Activated CD8-positive, alpha-beta memory T cell treated with anti-CD3 and anti-CD28 coated beads for 4 hours (primary cell): ENCODE measurements at regions not wholly inside any gene's neighbourhood (a gene's known extent, or its start where the extent isn't known, plus 50 kb on each side); places are given as distances from the start of the nearest gene placed in this dataset.

Experiments
- DNase-seq, 2 donors: peaks; one replicate each; pipeline ENCODE4 v3.0.0-alpha.2; 2020; ENCODE audit warnings: low read depth in 2 of 2

GRCh38 chr19:28977826-28978225 lies 235.1 kb downstream of the UQCRFS1 start:
- no peak for DNase-seq

- no peak for DNase-seq
These were observed 240.7 kb downstream of the UQCRFS1 start for GRCh38 chr19:28972058-28972852.

- no peak for DNase-seq
These were observed 241.4 kb downstream of the UQCRFS1 start for GRCh38 chr19:28971513-28971912.

GRCh38 chr19:28971049-28971448 lies 241.9 kb downstream of the UQCRFS1 start:
- DNase-seq = no peak

- DNase-seq = no peak
These were observed 244.2 kb downstream of the UQCRFS1 start for GRCh38 chr19:28968721-28969120.

GRCh38 chr19:28966737-28967399 lies 246.1 kb downstream of the UQCRFS1 start:
- DNase-seq = no peak

GRCh38 chr19:28964500-28964899 lies 248.5 kb downstream of the UQCRFS1 start:
- DNase-seq = no peak

GRCh38 chr19:28963486-28964250 lies 249.3 kb downstream of the UQCRFS1 start:
- no peak for DNase-seq

GRCh38 chr19:28961772-28962500 lies 251.0 kb downstream of the UQCRFS1 start:
- DNase-seq = no peak

- no peak for DNase-seq
These were observed 251.8 kb downstream of the UQCRFS1 start for GRCh38 chr19:28960986-28961705.

GRCh38 chr19:28960586-28960985 lies 252.4 kb downstream of the UQCRFS1 start:
- no peak for DNase-seq

GRCh38 chr19:28956961-28957360 lies 256.0 kb downstream of the UQCRFS1 start:
- DNase-seq = no peak

- no peak for DNase-seq
These were observed 256.5 kb downstream of the UQCRFS1 start for GRCh38 chr19:28956421-28956820.

GRCh38 chr19:28949535-28949934 lies 263.4 kb downstream of the UQCRFS1 start:
- DNase-seq = no peak

GRCh38 chr19:28949027-28949426 lies 263.9 kb downstream of the UQCRFS1 start:
- no peak for DNase-seq

- DNase-seq = no peak
These were observed 264.4 kb downstream of the UQCRFS1 start for GRCh38 chr19:28948566-28948965.

- DNase-seq = no peak
These were observed 264.9 kb downstream of the UQCRFS1 start for GRCh38 chr19:28948026-28948425.

GRCh38 chr19:28943651-28944050 lies 269.3 kb downstream of the UQCRFS1 start:
- DNase-seq = no peak

- no peak for DNase-seq
These were observed 271.1 kb downstream of the UQCRFS1 start for GRCh38 chr19:28941833-28942232.

- DNase-seq = no peak
These were observed 272.0 kb downstream of the UQCRFS1 start for GRCh38 chr19:28940751-28941500.
